Renal cortex interstitium (tissue), 11 donors: ENCODE measurements at regions not wholly inside any gene's neighbourhood (a gene's known extent, or its start where the extent isn't known, plus 50 kb on each side); places are given as distances from the start of the nearest gene placed in this dataset.
A peak's percentile ranks its signal among the peaks of the same experiment; 100 is the strongest.
"Not testable (repeated sequence)": the region's sequence is repeated elsewhere in the genome, so short reads cannot be mapped to it uniquely, and the experiment has no call there.

Experiments used
- DNase-seq, 11 donors: peaks; one replicate each; pipeline ENCODE4 v3.0.0-alpha.2; 2013; ENCODE audit warnings: low read depth in 9 of 11, low spot score in 4 of 11; ENCODE audit errors: extremely low read depth in 1 of 11

GRCh38 chr11:70597751-70598625, 199.7 kb downstream of the CTTN start:
- no peak for DNase-seq

- not testable (repeated sequence) for DNase-seq
Observed at GRCh38 chr11:70600911-70601415, 202.6 kb downstream of the CTTN start.

GRCh38 chr11:70601861-70602538, 203.7 kb downstream of the CTTN start:
- DNase-seq: no peak

- no peak for DNase-seq
Observed at GRCh38 chr11:70603114-70603755, 204.9 kb downstream of the CTTN start.

GRCh38 chr11:70603756-70604211, 205.5 kb downstream of the CTTN start:
- no peak for DNase-seq

GRCh38 chr11:70604221-70604620, 205.9 kb downstream of the CTTN start:
- DNase-seq: no peak

GRCh38 chr11:70604630-70605467, 206.5 kb downstream of the CTTN start:
- no peak for DNase-seq

- no peak for DNase-seq
Observed at GRCh38 chr11:70605468-70605815, 207.1 kb downstream of the CTTN start.

GRCh38 chr11:70605846-70606245, 207.5 kb downstream of the CTTN start:
- no peak for DNase-seq

GRCh38 chr11:70606248-70606950, 208.1 kb downstream of the CTTN start:
- no peak for DNase-seq

- DNase-seq: no peak
Observed at GRCh38 chr11:70606951-70607330, 208.6 kb downstream of the CTTN start.

- DNase-seq: no peak
Observed at GRCh38 chr11:70607561-70607960, 209.2 kb downstream of the CTTN start.

- peak in 1 of 11 donors; percentile 56 for DNase-seq
Observed at GRCh38 chr11:70608568-70609470, 210.5 kb downstream of the CTTN start.

GRCh38 chr11:70610566-70611565, 212.5 kb downstream of the CTTN start:
- no peak for DNase-seq

- no peak for DNase-seq
Observed at GRCh38 chr11:70611821-70612220, 213.5 kb downstream of the CTTN start.

GRCh38 chr11:70612459-70613141, 214.3 kb downstream of the CTTN start:
- DNase-seq: no peak
